ENCODE measurements at regions not wholly inside any gene's neighbourhood (a gene's known extent, or its start where the extent isn't known, plus 50 kb on each side); places are given as distances from the start of the nearest gene placed in this dataset.

GRCh38 chr7:68244389-68244788, 1247.8 kb downstream of the TYW1 start:
- H3K27ac ChIP-seq: no peak overlapping the region
- no peak for TF ChIP-seq ZFX (IDR thresholded peaks at IDR 0.05)

GRCh38 chr7:68245688-68246087, 1249.1 kb downstream of the TYW1 start:
- TF ChIP-seq CTCF (conservative IDR thresholded peaks at IDR 0.05): no peak
- TF ChIP-seq ZFX (IDR thresholded peaks at IDR 0.05): no peak
- no peak overlapping the region for H3K27ac ChIP-seq

- no peak overlapping the region for H3K27ac ChIP-seq
- TF ChIP-seq CTCF (conservative IDR thresholded peaks at IDR 0.05) (no peak), ZFX (IDR thresholded peaks at IDR 0.05) (no peak)
Measured at GRCh38 chr7:68246189-68246633, 1249.6 kb downstream of the TYW1 start.

GRCh38 chr7:68247126-68247525, 1250.5 kb downstream of the TYW1 start:
- TF ChIP-seq CTCF (conservative IDR thresholded peaks at IDR 0.05): no peak
- H3K27ac ChIP-seq: no peak overlapping the region

- no peak for TF ChIP-seq ZFX (IDR thresholded peaks at IDR 0.05)
- TF ChIP-seq CTCF (conservative IDR thresholded peaks at IDR 0.05): no peak
- H3K27ac ChIP-seq: no peak overlapping the region
Measured at GRCh38 chr7:68247571-68247970, 1250.9 kb downstream of the TYW1 start.

- TF ChIP-seq CTCF (conservative IDR thresholded peaks at IDR 0.05) (no peak), ZFX (IDR thresholded peaks at IDR 0.05) (no peak)
- no peak overlapping the region for H3K27ac ChIP-seq
Measured at GRCh38 chr7:68248973-68249372, 1252.3 kb downstream of the TYW1 start.

- no peak overlapping the region for H3K27ac ChIP-seq
Measured at GRCh38 chr7:68249611-68250010, 1253.0 kb downstream of the TYW1 start.

More at GRCh38 chr7:68249611-68250010, 1253.0 kb downstream of the TYW1 start:
- TF ChIP-seq ZFX (IDR thresholded peaks at IDR 0.05): no peak
- TF ChIP-seq CTCF (conservative IDR thresholded peaks at IDR 0.05): no peak

All from C4-2B (cell line).